ENCODE measurements at regions not wholly inside any gene's neighbourhood (a gene's known extent, or its start where the extent isn't known, plus 50 kb on each side); places are given as distances from the start of the nearest gene placed in this dataset.
"Not testable (repeated sequence)": the region's sequence is repeated elsewhere in the genome, so short reads cannot be mapped to it uniquely, and the experiment has no call there.

DNA sequence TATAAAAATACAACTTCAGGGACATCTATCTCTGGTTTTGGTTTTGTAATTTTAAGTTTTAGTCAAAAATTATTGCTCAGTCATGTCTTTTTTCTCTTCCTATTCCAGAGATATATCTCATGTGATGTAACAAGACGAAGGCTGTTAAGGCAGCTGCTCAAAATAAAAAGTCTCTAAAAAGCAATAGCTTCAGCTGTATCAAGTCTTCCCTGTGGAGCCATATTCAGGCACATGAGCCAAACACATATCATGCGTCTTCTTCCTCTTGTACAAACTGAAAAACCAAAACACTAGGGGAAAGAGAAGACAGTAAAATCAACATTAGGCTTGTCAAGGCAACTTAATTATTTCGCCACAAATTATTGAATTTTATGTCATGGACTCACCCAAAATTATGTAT, 240.7 kb downstream of the NRIP1 start:
- Histone ChIP-seq H3K36me3 (ENCODE audit: insufficient read depth, low read length) (no peaks in the 10 kb centered on the region), H3K9me3 (ENCODE audit: low read length) (no peaks in the 10 kb centered on the region), H3K4me1 (ENCODE audit: insufficient read depth, low read length) (no peaks in the 10 kb centered on the region), H3K9ac (ENCODE audit: low read length) (no peak overlapping the region), H3K27ac (ENCODE audit: low read depth, low read length) (no peak overlapping the region), H3K27me3 (ENCODE audit: control insufficient read depth in 1 of 2, insufficient read depth in 2 of 2, low read length in 2 of 2) (no peaks in the 10 kb centered on the region), H3K4me3 (ENCODE audit: low read depth in 1 of 2, low read length in 2 of 2) (no peak overlapping the region)

DNA sequence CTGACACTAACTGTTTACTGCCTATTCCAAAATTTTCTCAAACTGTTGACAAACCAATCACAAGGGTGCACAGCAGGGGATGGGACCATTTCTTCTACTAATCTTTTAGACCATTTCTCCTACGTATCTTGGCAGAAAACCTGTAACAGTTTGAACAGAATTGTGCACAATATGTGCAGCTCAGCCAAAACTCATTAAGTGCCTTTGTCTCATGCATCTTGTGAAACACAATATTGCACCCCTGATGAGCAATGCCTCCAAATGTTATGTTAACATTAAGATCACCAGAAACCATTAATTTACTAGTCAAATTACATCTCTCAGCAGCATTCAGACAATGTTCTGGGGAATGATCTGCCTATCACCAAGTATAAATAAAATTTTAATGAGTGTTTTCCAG, 247.5 kb downstream of the NRIP1 start:
- Histone ChIP-seq H3K36me3 (ENCODE audit: insufficient read depth, low read length) (no peaks in the 10 kb centered on the region), H3K9ac (ENCODE audit: low read length) (no peak overlapping the region), H3K4me1 (ENCODE audit: insufficient read depth, low read length) (no peaks in the 10 kb centered on the region), H3K27me3 (ENCODE audit: control insufficient read depth in 1 of 2, insufficient read depth in 2 of 2, low read length in 2 of 2) (no peaks in the 10 kb centered on the region), H3K27ac (ENCODE audit: low read depth, low read length) (no peak overlapping the region), H3K4me3 (ENCODE audit: low read depth in 1 of 2, low read length in 2 of 2) (no peak overlapping the region), H3K9me3 (ENCODE audit: low read length) (no peaks in the 10 kb centered on the region)

DNA sequence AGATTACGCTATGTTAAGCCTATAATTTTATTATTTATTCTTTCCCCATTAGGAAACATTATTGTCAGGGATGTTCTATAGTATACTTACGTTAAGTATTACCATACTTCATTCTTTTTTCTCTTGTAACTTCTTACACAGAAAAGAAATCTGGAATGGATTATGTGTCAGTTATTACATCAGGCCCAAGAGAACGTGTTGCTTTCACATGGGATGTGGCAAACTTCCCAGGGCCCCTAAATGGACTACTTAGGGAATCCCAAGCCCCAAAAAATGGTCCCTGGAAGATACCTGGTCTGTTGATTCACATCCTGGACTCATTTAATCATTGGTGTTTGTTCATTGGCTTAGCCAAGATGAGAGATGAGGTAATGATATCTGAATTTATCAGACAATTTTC, 249.8 kb downstream of the NRIP1 start:
- Histone ChIP-seq H3K27ac (ENCODE audit: low read depth, low read length) (no peak overlapping the region), H3K27me3 (ENCODE audit: control insufficient read depth in 1 of 2, insufficient read depth in 2 of 2, low read length in 2 of 2) (no peaks in the 10 kb centered on the region), H3K9me3 (ENCODE audit: low read length) (no peaks in the 10 kb centered on the region), H3K4me1 (ENCODE audit: insufficient read depth, low read length) (no peaks in the 10 kb centered on the region), H3K4me3 (ENCODE audit: low read depth in 1 of 2, low read length in 2 of 2) (no peak overlapping the region), H3K36me3 (ENCODE audit: insufficient read depth, low read length) (no peaks in the 10 kb centered on the region), H3K9ac (ENCODE audit: low read length) (no peak overlapping the region)

DNA sequence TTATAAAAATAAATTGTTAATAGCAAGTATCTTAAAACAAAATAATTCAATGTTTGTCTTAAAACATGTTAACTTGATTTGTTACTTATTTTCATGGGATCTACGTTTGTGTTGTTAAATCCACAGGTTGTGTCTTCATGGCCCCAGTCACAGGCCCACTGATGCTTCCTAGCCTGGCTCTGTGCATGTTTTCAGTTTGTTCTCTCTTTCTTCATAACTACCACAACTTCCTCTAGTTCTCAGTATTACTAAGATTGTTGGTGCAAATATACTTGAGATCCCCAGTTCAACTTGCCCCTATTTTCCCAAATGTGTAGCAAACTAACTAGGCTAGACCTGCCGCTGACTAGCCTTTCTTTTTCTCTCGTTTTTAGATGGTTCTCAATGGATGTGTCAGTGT, 250.5 kb downstream of the NRIP1 start:
- no peak overlapping the region for H3K9ac ChIP-seq (ENCODE audit: low read length)
- no peaks in the 10 kb centered on the region for H3K9me3 ChIP-seq (ENCODE audit: low read length)
- no peak overlapping the region for H3K27ac ChIP-seq (ENCODE audit: low read depth, low read length)
- no peaks in the 10 kb centered on the region for H3K27me3 ChIP-seq (ENCODE audit: control insufficient read depth in 1 of 2, insufficient read depth in 2 of 2, low read length in 2 of 2)
- no peaks in the 10 kb centered on the region for H3K4me1 ChIP-seq (ENCODE audit: insufficient read depth, low read length)
- no peak overlapping the region for H3K4me3 ChIP-seq (ENCODE audit: low read depth in 1 of 2, low read length in 2 of 2)
- H3K36me3 ChIP-seq (ENCODE audit: insufficient read depth, low read length) = no peaks in the 10 kb centered on the region

DNA sequence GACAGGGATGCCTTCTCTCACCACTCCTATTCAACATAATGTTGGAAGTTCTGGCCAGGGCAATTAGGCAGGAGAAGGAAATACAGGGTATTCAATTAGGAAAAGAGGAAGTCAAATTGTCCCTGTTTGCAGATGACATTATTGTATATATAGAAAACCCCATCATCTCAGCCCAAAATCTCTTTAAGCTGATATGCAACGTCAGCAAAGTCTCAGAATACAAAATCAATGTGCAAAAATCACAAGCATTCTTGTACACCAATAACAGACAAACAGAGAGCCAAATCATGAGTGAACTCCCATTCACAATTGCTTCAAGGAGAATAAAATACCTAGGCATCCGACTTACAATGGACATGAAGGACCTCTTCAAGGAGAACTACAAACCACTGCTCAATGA, 258.1 kb upstream of the SAMSN1 start:
- not testable (repeated sequence) for H3K27me3 ChIP-seq (ENCODE audit: control insufficient read depth in 1 of 2, insufficient read depth in 2 of 2, low read length in 2 of 2); H3K36me3 ChIP-seq (ENCODE audit: insufficient read depth, low read length); H3K9me3 ChIP-seq (ENCODE audit: low read length); H3K27ac ChIP-seq (ENCODE audit: low read depth, low read length); H3K4me3 ChIP-seq (ENCODE audit: low read depth in 1 of 2, low read length in 2 of 2); H3K4me1 ChIP-seq (ENCODE audit: insufficient read depth, low read length); H3K9ac ChIP-seq (ENCODE audit: low read length)

DNA sequence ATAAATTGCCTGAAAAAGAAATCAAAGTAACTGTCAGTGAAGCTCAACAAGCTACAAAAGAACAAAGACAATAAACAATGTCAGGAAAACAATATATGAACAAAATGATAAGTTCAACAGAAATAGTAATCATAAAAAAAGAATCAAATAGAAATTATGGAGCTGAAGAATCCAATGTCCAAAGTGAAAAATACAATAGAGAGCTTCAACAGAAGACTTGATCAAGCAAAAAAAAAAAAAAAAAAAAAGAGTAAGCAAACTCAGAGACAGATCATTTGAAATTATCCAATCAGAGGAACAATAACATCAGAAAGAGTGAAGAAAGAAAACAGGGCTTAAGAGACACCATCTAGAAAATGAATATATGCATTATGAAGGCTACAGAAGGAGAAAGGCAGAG, 251.4 kb upstream of the SAMSN1 start:
- Histone ChIP-seq H3K9ac (ENCODE audit: low read length) (no peak overlapping the region), H3K27me3 (ENCODE audit: control insufficient read depth in 1 of 2, insufficient read depth in 2 of 2, low read length in 2 of 2) (no peaks in the 10 kb centered on the region), H3K9me3 (ENCODE audit: low read length) (no peaks in the 10 kb centered on the region), H3K4me3 (ENCODE audit: low read depth in 1 of 2, low read length in 2 of 2) (no peak overlapping the region), H3K36me3 (ENCODE audit: insufficient read depth, low read length) (no peaks in the 10 kb centered on the region), H3K27ac (ENCODE audit: low read depth, low read length) (no peak overlapping the region), H3K4me1 (ENCODE audit: insufficient read depth, low read length) (no peaks in the 10 kb centered on the region)

DNA sequence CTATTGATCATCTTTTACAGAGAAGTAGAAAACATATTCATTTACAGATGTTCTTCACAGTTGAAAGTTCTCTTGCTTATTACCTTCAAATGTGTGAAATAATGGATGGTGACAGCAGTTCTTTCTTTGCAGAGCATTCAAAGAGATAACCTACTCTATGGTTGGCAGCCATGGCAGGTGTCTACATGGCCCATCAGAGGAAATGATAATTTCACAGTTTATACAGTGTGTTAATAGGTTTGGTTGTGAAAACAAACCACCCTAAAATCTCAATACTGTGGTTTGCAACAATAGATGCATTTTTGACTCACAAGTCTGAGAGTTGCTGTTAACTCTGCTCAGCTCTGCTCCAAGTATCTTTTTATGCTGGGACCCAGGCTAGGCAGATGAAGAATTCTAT, 241.2 kb upstream of the SAMSN1 start:
- H3K9me3 ChIP-seq (ENCODE audit: low read length) = no peaks in the 10 kb centered on the region
- no peak overlapping the region for H3K27ac ChIP-seq (ENCODE audit: low read depth, low read length)
- H3K4me1 ChIP-seq (ENCODE audit: insufficient read depth, low read length) = no peaks in the 10 kb centered on the region
- H3K4me3 ChIP-seq (ENCODE audit: low read depth in 1 of 2, low read length in 2 of 2) = no peak overlapping the region
- no peak overlapping the region for H3K9ac ChIP-seq (ENCODE audit: low read length)
- no peaks in the 10 kb centered on the region for H3K36me3 ChIP-seq (ENCODE audit: insufficient read depth, low read length)
- H3K27me3 ChIP-seq (ENCODE audit: control insufficient read depth in 1 of 2, insufficient read depth in 2 of 2, low read length in 2 of 2) = no peaks in the 10 kb centered on the region

DNA sequence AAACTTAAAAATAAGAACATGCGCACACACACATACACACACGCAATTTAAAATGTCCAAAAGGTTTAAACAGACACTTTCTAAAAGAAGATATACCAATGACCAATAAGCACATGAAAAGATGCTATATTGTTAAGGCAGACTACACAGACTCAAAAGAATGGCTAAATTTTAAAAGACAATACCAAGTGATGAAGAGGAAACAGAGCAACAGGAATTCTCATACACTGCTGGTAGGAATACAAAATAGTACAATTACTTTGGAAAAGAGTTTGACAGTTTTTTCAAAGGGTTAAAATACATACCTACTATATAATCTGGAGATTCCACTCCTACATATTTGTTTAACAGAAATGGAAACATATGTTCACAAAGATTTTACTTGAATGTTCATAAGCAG, 239.6 kb upstream of the SAMSN1 start:
- H3K27me3 ChIP-seq (ENCODE audit: control insufficient read depth in 1 of 2, insufficient read depth in 2 of 2, low read length in 2 of 2) = no peaks in the 10 kb centered on the region
- no peak overlapping the region for H3K9ac ChIP-seq (ENCODE audit: low read length)
- H3K4me1 ChIP-seq (ENCODE audit: insufficient read depth, low read length) = no peaks in the 10 kb centered on the region
- H3K4me3 ChIP-seq (ENCODE audit: low read depth in 1 of 2, low read length in 2 of 2) = no peak overlapping the region
- no peaks in the 10 kb centered on the region for H3K36me3 ChIP-seq (ENCODE audit: insufficient read depth, low read length)
- no peak overlapping the region for H3K27ac ChIP-seq (ENCODE audit: low read depth, low read length)
- H3K9me3 ChIP-seq (ENCODE audit: low read length) = no peaks in the 10 kb centered on the region

DNA sequence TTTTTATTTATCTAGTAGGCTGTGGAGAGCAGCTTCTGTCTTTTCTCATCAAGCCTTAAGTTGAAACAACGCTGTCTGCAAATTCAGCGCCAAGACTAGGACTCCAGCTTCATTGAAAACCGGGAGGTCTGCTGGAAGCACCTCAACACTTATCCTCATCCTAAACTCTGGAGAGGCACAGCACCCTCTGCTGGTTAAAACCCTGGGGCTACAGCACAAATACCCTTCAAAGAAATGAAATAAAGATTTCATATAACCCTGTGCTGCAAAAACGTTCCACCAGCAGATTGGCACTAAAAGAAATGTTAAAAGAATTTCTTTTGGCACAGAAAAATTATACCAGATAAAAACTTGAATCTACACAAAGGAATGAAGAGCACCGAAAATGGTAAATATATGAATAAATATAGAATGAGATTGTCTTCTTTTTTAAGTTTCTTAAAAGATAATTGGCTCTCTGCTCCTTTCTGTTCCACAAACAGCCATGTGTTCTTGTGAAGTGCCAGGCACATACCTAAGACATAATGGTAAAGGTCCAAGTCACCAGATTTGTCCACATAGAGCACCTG, 227.7 kb upstream of the SAMSN1 start:
- no peaks in the 10 kb centered on the region for H3K4me1 ChIP-seq (ENCODE audit: insufficient read depth, low read length)
- H3K27ac ChIP-seq (ENCODE audit: low read depth, low read length) = no peak overlapping the region
- no peaks in the 10 kb centered on the region for H3K27me3 ChIP-seq (ENCODE audit: control insufficient read depth in 1 of 2, insufficient read depth in 2 of 2, low read length in 2 of 2)
- H3K36me3 ChIP-seq (ENCODE audit: insufficient read depth, low read length) = no peaks in the 10 kb centered on the region
- H3K9me3 ChIP-seq (ENCODE audit: low read length) = no peaks in the 10 kb centered on the region
- H3K9ac ChIP-seq (ENCODE audit: low read length) = no peak overlapping the region
- no peak overlapping the region for H3K4me3 ChIP-seq (ENCODE audit: low read depth in 1 of 2, low read length in 2 of 2)

DNA sequence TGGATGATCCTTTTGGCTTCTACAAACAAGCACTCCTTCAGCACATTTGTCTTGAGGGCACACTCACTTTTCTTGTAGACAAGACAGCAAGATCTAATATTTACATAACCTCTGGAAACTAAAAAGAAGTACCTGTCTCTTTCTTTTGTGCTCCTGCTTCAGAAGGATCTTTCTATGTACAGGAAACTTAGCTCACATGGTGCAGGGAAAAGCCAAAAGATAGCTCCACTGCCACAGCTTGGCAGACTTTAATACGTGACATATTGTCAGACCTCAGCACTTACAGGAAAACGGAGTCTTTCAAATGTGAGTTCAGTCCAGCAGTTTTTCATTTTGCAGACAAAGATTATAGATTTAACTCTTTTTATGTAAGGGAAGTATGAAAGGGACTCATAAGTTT, 225.5 kb upstream of the SAMSN1 start:
- Histone ChIP-seq H3K27me3 (ENCODE audit: control insufficient read depth in 1 of 2, insufficient read depth in 2 of 2, low read length in 2 of 2) (no peaks in the 10 kb centered on the region), H3K9ac (ENCODE audit: low read length) (no peak overlapping the region), H3K4me1 (ENCODE audit: insufficient read depth, low read length) (no peaks in the 10 kb centered on the region), H3K36me3 (ENCODE audit: insufficient read depth, low read length) (no peaks in the 10 kb centered on the region), H3K9me3 (ENCODE audit: low read length) (no peaks in the 10 kb centered on the region), H3K27ac (ENCODE audit: low read depth, low read length) (no peak overlapping the region), H3K4me3 (ENCODE audit: low read depth in 1 of 2, low read length in 2 of 2) (no peak overlapping the region)

DNA sequence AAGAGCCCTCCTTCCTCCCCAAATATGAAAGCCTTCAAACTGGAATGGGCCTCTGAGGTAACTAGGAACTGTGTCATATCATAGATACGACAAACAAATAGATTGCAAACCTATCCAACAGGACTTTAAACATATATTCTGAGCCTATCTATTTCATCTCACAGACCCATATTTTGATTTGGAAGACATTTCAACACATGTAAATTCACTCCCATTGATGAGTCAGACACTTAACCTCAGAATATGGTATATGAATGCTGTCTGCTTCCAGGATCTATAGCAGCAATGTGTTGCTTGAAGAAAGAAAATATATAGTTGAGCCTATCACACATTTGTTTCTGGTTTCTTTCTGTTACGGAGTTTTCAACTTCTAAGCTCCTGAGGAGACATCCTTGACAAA, 221.9 kb upstream of the SAMSN1 start:
- Histone ChIP-seq H3K4me1 (ENCODE audit: insufficient read depth, low read length) (no peaks in the 10 kb centered on the region), H3K4me3 (ENCODE audit: low read depth in 1 of 2, low read length in 2 of 2) (no peak overlapping the region), H3K27ac (ENCODE audit: low read depth, low read length) (no peak overlapping the region), H3K9ac (ENCODE audit: low read length) (no peak overlapping the region), H3K36me3 (ENCODE audit: insufficient read depth, low read length) (no peaks in the 10 kb centered on the region), H3K9me3 (ENCODE audit: low read length) (no peaks in the 10 kb centered on the region), H3K27me3 (ENCODE audit: control insufficient read depth in 1 of 2, insufficient read depth in 2 of 2, low read length in 2 of 2) (no peaks in the 10 kb centered on the region)

DNA sequence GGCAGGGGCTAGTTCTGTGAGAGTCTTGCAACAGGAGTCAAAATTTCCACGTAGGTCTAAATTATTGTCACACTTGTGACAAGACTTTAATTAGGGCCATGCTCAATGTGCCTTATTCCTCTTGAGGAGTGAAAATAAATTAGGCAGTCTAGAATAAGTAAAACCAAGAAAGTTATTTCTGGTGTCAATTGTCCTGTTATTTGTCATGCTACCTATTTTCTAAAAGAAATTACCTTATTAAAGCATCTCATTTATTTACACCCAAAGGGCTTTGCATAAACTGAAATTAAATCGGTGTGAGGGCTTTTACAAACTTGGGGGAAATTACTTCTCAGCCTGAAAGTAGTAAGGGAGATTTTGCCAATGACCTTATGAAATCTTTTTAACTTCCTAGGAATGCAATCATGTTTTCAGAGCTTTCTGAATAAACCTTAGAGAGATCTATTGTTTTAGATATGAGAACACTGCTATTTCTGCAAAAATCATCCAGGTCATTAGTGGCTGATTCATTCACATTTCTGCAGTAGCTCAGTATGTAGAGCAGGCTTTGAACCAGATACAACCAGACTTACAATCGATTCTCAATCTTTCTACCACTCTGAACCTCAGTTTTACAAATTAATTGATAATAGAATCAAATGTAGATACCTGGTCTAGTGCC, 221.2 kb upstream of the SAMSN1 start:
- H3K27ac ChIP-seq (ENCODE audit: low read depth, low read length) = no peak overlapping the region
- no peak overlapping the region for H3K4me3 ChIP-seq (ENCODE audit: low read depth in 1 of 2, low read length in 2 of 2)
- no peaks in the 10 kb centered on the region for H3K27me3 ChIP-seq (ENCODE audit: control insufficient read depth in 1 of 2, insufficient read depth in 2 of 2, low read length in 2 of 2)
- no peaks in the 10 kb centered on the region for H3K4me1 ChIP-seq (ENCODE audit: insufficient read depth, low read length)
- no peaks in the 10 kb centered on the region for H3K36me3 ChIP-seq (ENCODE audit: insufficient read depth, low read length)
- no peaks in the 10 kb centered on the region for H3K9me3 ChIP-seq (ENCODE audit: low read length)
- no peak overlapping the region for H3K9ac ChIP-seq (ENCODE audit: low read length)

Measured in muscle layer of colon (tissue), 2 donors.